ENCODE measurements at regions not wholly inside any gene's neighbourhood (a gene's known extent, or its start where the extent isn't known, plus 50 kb on each side); places are given as distances from the start of the nearest gene placed in this dataset.

- intact Hi-C loops (cut with micrococcal nuclease) = no loop called here
These were observed 183.4 kb upstream of the GALNT2 start for GRCh38 chr1:229883504-229884200.

- intact Hi-C loops (cut with micrococcal nuclease) = no loop called here
These were observed 182.3 kb upstream of the GALNT2 start for GRCh38 chr1:229884765-229885164.

- intact Hi-C loops (cut with micrococcal nuclease) = no loop called here
These were observed 181.2 kb upstream of the GALNT2 start for GRCh38 chr1:229885568-229886495.

- intact Hi-C loops (cut with micrococcal nuclease) = no loop called here
These were observed 180.4 kb upstream of the GALNT2 start for GRCh38 chr1:229886636-229887035.

- intact Hi-C loops (cut with micrococcal nuclease) = no loop called here
These were observed 179.8 kb upstream of the GALNT2 start for GRCh38 chr1:229887043-229887822.

- intact Hi-C loops (cut with micrococcal nuclease) = no loop called here
These were observed 178.9 kb upstream of the GALNT2 start for GRCh38 chr1:229888157-229888556.

GRCh38 chr1:229888561-229889001 is 178.5 kb upstream of the GALNT2 start:
- intact Hi-C loops (cut with micrococcal nuclease) = no loop called here

GRCh38 chr1:229889031-229889517 is 178.0 kb upstream of the GALNT2 start:
- intact Hi-C loops (cut with micrococcal nuclease) = no loop called here

GRCh38 chr1:229891227-229891626 is 175.8 kb upstream of the GALNT2 start:
- intact Hi-C loops (cut with micrococcal nuclease) = no loop called here

GRCh38 chr1:229892515-229893117 is 174.4 kb upstream of the GALNT2 start:
- intact Hi-C loops (cut with micrococcal nuclease) = no loop called here

- intact Hi-C loops (cut with micrococcal nuclease) = no loop called here
These were observed 173.1 kb upstream of the GALNT2 start for GRCh38 chr1:229893762-229894444.

- intact Hi-C loops (cut with micrococcal nuclease) = no loop called here
These were observed 172.5 kb upstream of the GALNT2 start for GRCh38 chr1:229894532-229894931.

GRCh38 chr1:229895605-229896004 is 171.4 kb upstream of the GALNT2 start:
- intact Hi-C loops (cut with micrococcal nuclease) = no loop called here

- intact Hi-C loops (cut with micrococcal nuclease) = no loop called here
These were observed 170.7 kb upstream of the GALNT2 start for GRCh38 chr1:229896306-229896705.

GRCh38 chr1:229896861-229897260 is 170.2 kb upstream of the GALNT2 start:
- intact Hi-C loops (cut with micrococcal nuclease) = no loop called here

- intact Hi-C loops (cut with micrococcal nuclease) = no loop called here
These were observed 169.5 kb upstream of the GALNT2 start for GRCh38 chr1:229897501-229897900.

- intact Hi-C loops (cut with micrococcal nuclease) = no loop called here
These were observed 166.8 kb upstream of the GALNT2 start for GRCh38 chr1:229900220-229900619.

GRCh38 chr1:229905031-229905545 is 161.9 kb upstream of the GALNT2 start:
- intact Hi-C loops (cut with micrococcal nuclease) = no loop called here

GRCh38 chr1:229905652-229906051 is 161.4 kb upstream of the GALNT2 start:
- intact Hi-C loops (cut with micrococcal nuclease) = no loop called here
